H1 (cell line): ENCODE measurements at regions not wholly inside any gene's neighbourhood (a gene's known extent, or its start where the extent isn't known, plus 50 kb on each side); places are given as distances from the start of the nearest gene placed in this dataset.

Experiments
- CHD2 ChIP-seq: IDR thresholded peaks from 2 replicates; pipeline ENCODE4 v1.6.1; 2012; ENCODE audit warnings: low read length, improper control_type of control experiment
- CTBP2 ChIP-seq: IDR thresholded peaks from 2 replicates; pipeline ENCODE4 v1.7.0; 2011; ENCODE audit warnings: borderline replicate concordance, mild to moderate bottlenecking, moderate library complexity, mixed read lengths, low read length; ENCODE audit not compliant: insufficient read depth, insufficient read length
- EP300 ChIP-seq, 2 experiments: IDR thresholded peaks; 1 replicate in 1 of 2; 2 replicates in 1 of 2; pipeline ENCODE4 v1.6.1; 2011 to 2012; ENCODE audit warnings: low read depth in 2 of 2, low read length in 2 of 2, mild to moderate bottlenecking in 2 of 2, borderline replicate concordance in 1 of 2, inconsistent platforms in 1 of 2, moderate library complexity in 1 of 2
- FOSL1 ChIP-seq: IDR thresholded peaks from 2 replicates; pipeline ENCODE4 v1.6.1; 2011; ENCODE audit warnings: mild to moderate bottlenecking, low read depth, low read length, moderate library complexity; ENCODE audit not compliant: insufficient read depth
- RNF2 ChIP-seq: fragments of 200-900, 300-1000 bp; sonication (generic); IDR thresholded peaks from 2 replicates; pipeline ENCODE4 v1.7.1; 2016; ENCODE audit warnings: borderline replicate concordance, low read depth, mild to moderate bottlenecking, antibody characterized with exemption, low read length; ENCODE audit not compliant: poor library complexity, severe bottlenecking; ENCODE audit errors: missing control alignments
- SP2 ChIP-seq: IDR thresholded peaks from 2 replicates; pipeline ENCODE4 v1.6.1; 2012; ENCODE audit warnings: mild to moderate bottlenecking, low read length, inconsistent platforms
- TAF1 ChIP-seq: IDR thresholded peaks from 2 replicates; pipeline ENCODE4 v1.6.1; 2011; ENCODE audit warnings: mild to moderate bottlenecking, low read depth, low read length
- TAF7 ChIP-seq: optimal IDR thresholded peaks from 2 replicates; pipeline ENCODE3; 2011; ENCODE audit warnings: low read depth, mild to moderate bottlenecking, inconsistent platforms, low read length, moderate library complexity, borderline replicate concordance
- TBP ChIP-seq: IDR thresholded peaks from 2 replicates; pipeline ENCODE4 v1.6.1; 2011; ENCODE audit warnings: low read depth, low read length, improper control_type of control experiment
- YY1 ChIP-seq: IDR thresholded peaks from 2 replicates; pipeline ENCODE4 v1.6.1; 2011; ENCODE audit warnings: low read depth, mild to moderate bottlenecking, low read length
- ZNF274 ChIP-seq: IDR thresholded peaks from 2 replicates; pipeline ENCODE4 v1.7.0; 2012; ENCODE audit warnings: low read length, borderline replicate concordance; ENCODE audit errors: extremely low read depth
- TF ChIP-seq, protein P1 (sequence below): fragments of 300-600 bp; sonication (generic); IDR thresholded peaks from 2 replicates; pipeline ENCODE4 v1.7.1; 2012; ENCODE audit warnings: low read length, moderate library complexity, mild to moderate bottlenecking, inconsistent platforms; ENCODE audit not compliant: insufficient replicate concordance

DNA sequence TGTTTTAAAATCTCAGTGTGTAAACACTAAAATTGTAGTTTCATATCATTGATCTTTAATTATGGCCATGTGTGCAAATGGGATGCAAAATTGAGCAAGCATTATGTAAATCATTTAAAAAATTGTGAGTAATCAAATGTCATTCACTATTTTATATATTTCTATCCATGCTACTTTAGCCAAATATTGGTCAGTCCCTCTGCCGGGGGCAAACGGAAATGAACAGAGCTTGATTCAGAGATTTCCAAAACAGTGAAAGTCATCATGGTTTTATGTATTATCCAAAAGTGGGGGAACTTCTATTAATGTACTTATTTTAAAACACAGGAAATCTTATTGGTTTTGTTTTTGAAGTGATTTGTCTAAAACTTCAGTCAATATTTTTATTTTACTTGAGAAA lies 219.1 kb downstream of the IRS2 start (continued):
- TF ChIP-seq, protein P1, sequence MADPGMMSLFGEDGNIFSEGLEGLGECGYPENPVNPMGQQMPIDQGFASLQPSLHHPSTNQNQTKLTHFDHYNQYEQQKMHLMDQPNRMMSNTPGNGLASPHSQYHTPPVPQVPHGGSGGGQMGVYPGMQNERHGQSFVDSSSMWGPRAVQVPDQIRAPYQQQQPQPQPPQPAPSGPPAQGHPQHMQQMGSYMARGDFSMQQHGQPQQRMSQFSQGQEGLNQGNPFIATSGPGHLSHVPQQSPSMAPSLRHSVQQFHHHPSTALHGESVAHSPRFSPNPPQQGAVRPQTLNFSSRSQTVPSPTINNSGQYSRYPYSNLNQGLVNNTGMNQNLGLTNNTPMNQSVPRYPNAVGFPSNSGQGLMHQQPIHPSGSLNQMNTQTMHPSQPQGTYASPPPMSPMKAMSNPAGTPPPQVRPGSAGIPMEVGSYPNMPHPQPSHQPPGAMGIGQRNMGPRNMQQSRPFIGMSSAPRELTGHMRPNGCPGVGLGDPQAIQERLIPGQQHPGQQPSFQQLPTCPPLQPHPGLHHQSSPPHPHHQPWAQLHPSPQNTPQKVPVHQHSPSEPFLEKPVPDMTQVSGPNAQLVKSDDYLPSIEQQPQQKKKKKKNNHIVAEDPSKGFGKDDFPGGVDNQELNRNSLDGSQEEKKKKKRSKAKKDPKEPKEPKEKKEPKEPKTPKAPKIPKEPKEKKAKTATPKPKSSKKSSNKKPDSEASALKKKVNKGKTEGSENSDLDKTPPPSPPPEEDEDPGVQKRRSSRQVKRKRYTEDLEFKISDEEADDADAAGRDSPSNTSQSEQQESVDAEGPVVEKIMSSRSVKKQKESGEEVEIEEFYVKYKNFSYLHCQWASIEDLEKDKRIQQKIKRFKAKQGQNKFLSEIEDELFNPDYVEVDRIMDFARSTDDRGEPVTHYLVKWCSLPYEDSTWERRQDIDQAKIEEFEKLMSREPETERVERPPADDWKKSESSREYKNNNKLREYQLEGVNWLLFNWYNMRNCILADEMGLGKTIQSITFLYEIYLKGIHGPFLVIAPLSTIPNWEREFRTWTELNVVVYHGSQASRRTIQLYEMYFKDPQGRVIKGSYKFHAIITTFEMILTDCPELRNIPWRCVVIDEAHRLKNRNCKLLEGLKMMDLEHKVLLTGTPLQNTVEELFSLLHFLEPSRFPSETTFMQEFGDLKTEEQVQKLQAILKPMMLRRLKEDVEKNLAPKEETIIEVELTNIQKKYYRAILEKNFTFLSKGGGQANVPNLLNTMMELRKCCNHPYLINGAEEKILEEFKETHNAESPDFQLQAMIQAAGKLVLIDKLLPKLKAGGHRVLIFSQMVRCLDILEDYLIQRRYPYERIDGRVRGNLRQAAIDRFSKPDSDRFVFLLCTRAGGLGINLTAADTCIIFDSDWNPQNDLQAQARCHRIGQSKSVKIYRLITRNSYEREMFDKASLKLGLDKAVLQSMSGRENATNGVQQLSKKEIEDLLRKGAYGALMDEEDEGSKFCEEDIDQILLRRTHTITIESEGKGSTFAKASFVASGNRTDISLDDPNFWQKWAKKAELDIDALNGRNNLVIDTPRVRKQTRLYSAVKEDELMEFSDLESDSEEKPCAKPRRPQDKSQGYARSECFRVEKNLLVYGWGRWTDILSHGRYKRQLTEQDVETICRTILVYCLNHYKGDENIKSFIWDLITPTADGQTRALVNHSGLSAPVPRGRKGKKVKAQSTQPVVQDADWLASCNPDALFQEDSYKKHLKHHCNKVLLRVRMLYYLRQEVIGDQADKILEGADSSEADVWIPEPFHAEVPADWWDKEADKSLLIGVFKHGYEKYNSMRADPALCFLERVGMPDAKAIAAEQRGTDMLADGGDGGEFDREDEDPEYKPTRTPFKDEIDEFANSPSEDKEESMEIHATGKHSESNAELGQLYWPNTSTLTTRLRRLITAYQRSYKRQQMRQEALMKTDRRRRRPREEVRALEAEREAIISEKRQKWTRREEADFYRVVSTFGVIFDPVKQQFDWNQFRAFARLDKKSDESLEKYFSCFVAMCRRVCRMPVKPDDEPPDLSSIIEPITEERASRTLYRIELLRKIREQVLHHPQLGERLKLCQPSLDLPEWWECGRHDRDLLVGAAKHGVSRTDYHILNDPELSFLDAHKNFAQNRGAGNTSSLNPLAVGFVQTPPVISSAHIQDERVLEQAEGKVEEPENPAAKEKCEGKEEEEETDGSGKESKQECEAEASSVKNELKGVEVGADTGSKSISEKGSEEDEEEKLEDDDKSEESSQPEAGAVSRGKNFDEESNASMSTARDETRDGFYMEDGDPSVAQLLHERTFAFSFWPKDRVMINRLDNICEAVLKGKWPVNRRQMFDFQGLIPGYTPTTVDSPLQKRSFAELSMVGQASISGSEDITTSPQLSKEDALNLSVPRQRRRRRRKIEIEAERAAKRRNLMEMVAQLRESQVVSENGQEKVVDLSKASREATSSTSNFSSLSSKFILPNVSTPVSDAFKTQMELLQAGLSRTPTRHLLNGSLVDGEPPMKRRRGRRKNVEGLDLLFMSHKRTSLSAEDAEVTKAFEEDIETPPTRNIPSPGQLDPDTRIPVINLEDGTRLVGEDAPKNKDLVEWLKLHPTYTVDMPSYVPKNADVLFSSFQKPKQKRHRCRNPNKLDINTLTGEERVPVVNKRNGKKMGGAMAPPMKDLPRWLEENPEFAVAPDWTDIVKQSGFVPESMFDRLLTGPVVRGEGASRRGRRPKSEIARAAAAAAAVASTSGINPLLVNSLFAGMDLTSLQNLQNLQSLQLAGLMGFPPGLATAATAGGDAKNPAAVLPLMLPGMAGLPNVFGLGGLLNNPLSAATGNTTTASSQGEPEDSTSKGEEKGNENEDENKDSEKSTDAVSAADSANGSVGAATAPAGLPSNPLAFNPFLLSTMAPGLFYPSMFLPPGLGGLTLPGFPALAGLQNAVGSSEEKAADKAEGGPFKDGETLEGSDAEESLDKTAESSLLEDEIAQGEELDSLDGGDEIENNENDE = no peak
- TF ChIP-seq CTBP2 = no peak
- no peak for TF ChIP-seq FOSL1
- TF ChIP-seq YY1 = no peak
- no peak for TF ChIP-seq EP300 (IDR thresholded peaks at IDR 0.05; ENCODE audit: borderline replicate concordance in 1 of 2, low read depth in 2 of 2, low read length in 2 of 2)
- no peak for TF ChIP-seq ZNF274
- TF ChIP-seq CHD2 = no peak
- no peak for TF ChIP-seq RNF2
- TF ChIP-seq TBP = no peak
- TF ChIP-seq SP2 = no peak
- no peak for TF ChIP-seq TAF7
- no peak for TF ChIP-seq TAF1
